ENCODE measurements at regions not wholly inside any gene's neighbourhood (a gene's known extent, or its start where the extent isn't known, plus 50 kb on each side); places are given as distances from the start of the nearest gene placed in this dataset.

DNA sequence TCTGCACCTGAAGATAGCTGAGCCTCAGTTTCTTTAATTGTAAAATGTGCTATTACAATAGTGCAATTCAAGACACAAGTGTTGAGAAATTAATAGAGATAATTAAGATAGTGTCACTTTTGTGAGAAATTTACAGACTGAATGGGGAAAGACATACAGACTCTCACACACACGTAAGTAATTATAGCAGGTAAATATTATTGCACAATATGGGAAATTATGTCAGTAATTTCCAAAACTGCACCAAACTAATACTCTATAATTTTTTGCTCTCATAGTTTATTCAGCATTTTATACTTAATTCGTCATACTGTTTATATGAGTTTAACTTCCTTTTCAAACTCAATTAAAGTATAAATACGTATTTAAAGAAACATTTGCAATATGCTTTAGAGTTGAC is 124.9 kb upstream of the GYPC start:
- Histone ChIP-seq H3K36me3 (no peaks in the 10 kb centered on the region), H3K9me3 (ENCODE audit: low read depth) (no peaks in the 10 kb centered on the region), H3K27ac (no peak overlapping the region), H3K27me3 (no peaks in the 10 kb centered on the region), H3K4me3 (no peak overlapping the region), H3K4me1 (ENCODE audit: low read depth) (no peaks in the 10 kb centered on the region)
- DNase-seq (ENCODE audit: low read depth in 1 of 2, low spot score in 1 of 2): no peak
- TF ChIP-seq, protein P1, sequence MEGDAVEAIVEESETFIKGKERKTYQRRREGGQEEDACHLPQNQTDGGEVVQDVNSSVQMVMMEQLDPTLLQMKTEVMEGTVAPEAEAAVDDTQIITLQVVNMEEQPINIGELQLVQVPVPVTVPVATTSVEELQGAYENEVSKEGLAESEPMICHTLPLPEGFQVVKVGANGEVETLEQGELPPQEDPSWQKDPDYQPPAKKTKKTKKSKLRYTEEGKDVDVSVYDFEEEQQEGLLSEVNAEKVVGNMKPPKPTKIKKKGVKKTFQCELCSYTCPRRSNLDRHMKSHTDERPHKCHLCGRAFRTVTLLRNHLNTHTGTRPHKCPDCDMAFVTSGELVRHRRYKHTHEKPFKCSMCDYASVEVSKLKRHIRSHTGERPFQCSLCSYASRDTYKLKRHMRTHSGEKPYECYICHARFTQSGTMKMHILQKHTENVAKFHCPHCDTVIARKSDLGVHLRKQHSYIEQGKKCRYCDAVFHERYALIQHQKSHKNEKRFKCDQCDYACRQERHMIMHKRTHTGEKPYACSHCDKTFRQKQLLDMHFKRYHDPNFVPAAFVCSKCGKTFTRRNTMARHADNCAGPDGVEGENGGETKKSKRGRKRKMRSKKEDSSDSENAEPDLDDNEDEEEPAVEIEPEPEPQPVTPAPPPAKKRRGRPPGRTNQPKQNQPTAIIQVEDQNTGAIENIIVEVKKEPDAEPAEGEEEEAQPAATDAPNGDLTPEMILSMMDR (IDR thresholded peaks at IDR 0.05; ENCODE audit: low read depth, low read length): no peak

DNA sequence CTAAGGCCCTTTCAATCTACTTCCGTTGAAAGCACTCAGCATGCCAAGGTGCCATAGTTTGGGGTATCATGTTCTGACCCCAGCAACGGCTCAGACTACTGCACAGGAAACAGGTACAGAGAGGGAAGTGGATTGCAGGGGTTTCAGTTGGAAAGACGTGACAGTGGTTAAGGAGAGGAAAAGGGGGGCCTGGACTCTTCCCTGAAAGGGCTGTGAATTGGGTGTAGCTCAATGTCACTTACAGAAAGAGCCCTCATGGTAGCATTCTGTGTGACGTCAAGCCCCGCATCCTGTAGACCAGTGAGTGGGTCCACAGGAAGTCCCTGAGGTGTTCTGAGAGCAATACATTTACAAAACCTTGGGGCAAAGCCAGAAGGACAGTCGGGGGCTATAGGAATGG is 121.5 kb upstream of the GYPC start:
- no peak overlapping the region for H3K27ac ChIP-seq
- DNase-seq (ENCODE audit: low read depth in 1 of 2, low spot score in 1 of 2): no peak
- H3K36me3 ChIP-seq: no peaks in the 10 kb centered on the region
- H3K27me3 ChIP-seq: no peaks in the 10 kb centered on the region
- no peaks in the 10 kb centered on the region for H3K9me3 ChIP-seq (ENCODE audit: low read depth)
- no peak overlapping the region for H3K4me3 ChIP-seq
- TF ChIP-seq, protein P1 (IDR thresholded peaks at IDR 0.05; ENCODE audit: low read depth, low read length): no peak
- H3K4me1 ChIP-seq (ENCODE audit: low read depth): no peaks in the 10 kb centered on the region

DNA sequence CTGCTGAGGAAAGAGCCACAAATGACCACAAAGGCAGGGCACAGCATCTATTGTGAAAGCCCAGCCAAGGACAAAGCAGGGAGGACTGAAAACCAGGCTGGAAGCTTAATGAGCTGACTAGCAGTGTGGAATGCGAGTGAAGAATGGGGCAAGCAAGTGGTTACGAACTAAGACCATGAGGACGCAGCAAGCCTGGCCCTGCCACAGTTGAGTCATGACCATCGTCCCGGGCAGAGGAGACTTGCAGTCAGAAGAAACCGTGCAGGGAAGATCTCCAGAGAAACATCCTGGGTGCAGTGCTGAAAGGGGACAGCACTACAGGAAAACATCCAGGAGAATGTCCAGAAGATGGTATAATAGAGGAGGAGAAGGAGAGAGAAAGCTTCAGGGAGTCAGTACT is 120.5 kb upstream of the GYPC start:
- Histone ChIP-seq H3K4me1 (ENCODE audit: low read depth) (no peaks in the 10 kb centered on the region), H3K27ac (no peak overlapping the region), H3K9me3 (ENCODE audit: low read depth) (no peaks in the 10 kb centered on the region), H3K27me3 (no peaks in the 10 kb centered on the region), H3K36me3 (no peaks in the 10 kb centered on the region), H3K4me3 (no peak overlapping the region)
- DNase-seq (ENCODE audit: low read depth in 1 of 2, low spot score in 1 of 2): no peak
- TF ChIP-seq, protein P1 (IDR thresholded peaks at IDR 0.05; ENCODE audit: low read depth, low read length): no peak

DNA sequence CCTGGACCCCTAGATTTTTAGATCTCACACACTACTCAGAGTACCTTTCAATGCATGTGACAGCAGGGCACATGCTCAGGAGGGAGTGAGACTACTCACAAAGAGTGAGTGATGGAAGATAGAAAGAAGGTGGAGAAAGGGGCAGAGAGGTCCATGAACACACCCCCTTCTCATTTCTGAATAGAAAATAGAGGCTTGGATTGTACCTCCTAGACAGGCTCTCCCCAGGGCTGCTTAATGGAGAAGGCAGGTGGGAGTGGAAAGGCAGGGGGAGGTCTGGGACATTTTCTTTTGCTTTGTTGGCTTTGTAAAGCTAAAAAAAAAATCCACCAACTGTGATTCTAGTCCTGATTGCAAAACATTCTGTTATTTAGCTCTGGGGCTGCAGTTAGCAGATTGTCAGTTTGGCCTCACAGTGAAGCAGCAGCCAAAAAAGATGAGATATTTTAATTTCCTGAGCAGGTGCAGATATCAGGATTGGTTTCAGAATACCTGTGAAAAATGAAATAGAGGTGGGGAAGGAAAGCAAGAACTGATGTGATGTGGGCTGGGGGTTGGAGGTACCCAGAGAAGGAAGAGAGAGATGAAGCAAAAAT is 119.3 kb upstream of the GYPC start:
- no peaks in the 10 kb centered on the region for H3K27me3 ChIP-seq
- H3K9me3 ChIP-seq (ENCODE audit: low read depth): no peaks in the 10 kb centered on the region
- no peaks in the 10 kb centered on the region for H3K36me3 ChIP-seq
- no peak for DNase-seq (ENCODE audit: low read depth in 1 of 2, low spot score in 1 of 2)
- TF ChIP-seq, protein P1 (IDR thresholded peaks at IDR 0.05; ENCODE audit: low read depth, low read length): no peak
- no peaks in the 10 kb centered on the region for H3K4me1 ChIP-seq (ENCODE audit: low read depth)
- no peak overlapping the region for H3K4me3 ChIP-seq
- H3K27ac ChIP-seq: no peak overlapping the region

DNA sequence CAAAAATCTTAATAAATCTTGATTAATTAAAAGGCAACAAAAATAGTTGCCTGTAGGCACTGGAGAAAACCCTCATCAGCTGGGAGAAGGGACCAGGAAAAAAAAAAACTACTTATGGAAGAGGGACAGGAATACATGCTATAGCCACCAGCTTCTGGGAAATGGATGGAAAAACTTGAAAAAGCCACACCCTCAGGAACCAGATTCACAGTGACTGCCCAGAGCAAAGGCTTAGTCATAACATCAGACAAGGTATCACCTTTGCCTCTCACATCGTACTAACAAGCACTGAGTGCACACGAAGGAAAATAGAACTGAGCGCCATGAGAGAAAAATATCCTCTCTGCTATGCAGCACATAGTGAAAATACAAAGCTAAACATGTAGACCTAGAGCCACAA is 116.9 kb upstream of the GYPC start:
- Histone ChIP-seq H3K9me3 (ENCODE audit: low read depth) (no peaks in the 10 kb centered on the region), H3K4me3 (no peak overlapping the region), H3K4me1 (ENCODE audit: low read depth) (no peaks in the 10 kb centered on the region), H3K27me3 (no peaks in the 10 kb centered on the region), H3K27ac (no peak overlapping the region), H3K36me3 (no peaks in the 10 kb centered on the region)
- DNase-seq (ENCODE audit: low read depth in 1 of 2, low spot score in 1 of 2): no peak
- TF ChIP-seq, protein P1 (IDR thresholded peaks at IDR 0.05; ENCODE audit: low read depth, low read length): no peak

DNA sequence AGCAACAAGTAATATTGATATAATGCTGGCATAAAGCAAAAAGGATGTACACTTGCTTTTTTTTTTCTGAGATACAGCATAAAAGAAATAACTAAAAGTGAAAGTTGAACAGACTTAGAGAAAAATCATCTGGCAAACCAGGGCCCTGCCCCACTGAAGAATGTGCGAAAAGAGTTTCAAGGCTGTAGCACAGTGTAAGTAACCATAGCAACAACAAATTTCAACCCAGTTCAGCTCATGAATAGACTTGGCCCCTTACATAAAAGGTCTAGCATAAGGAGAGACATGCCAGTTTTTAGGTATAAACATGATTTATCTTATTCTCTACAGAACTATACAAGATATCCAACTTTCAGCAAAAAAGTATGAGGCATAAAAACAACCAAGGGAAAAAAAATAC is 113.7 kb upstream of the GYPC start:
- DNase-seq (ENCODE audit: low read depth in 1 of 2, low spot score in 1 of 2): no peak
- Histone ChIP-seq H3K4me1 (ENCODE audit: low read depth) (no peaks in the 10 kb centered on the region), H3K36me3 (no peaks in the 10 kb centered on the region), H3K27ac (no peak overlapping the region), H3K9me3 (ENCODE audit: low read depth) (no peaks in the 10 kb centered on the region), H3K4me3 (no peak overlapping the region), H3K27me3 (no peaks in the 10 kb centered on the region)
- TF ChIP-seq, protein P1 (IDR thresholded peaks at IDR 0.05; ENCODE audit: low read depth, low read length): no peak

All from cardiac muscle cell (in vitro differentiated cells and primary cell).